Duodenal mucosa (tissue), 2 donors: ENCODE measurements at regions not wholly inside any gene's neighbourhood (a gene's known extent, or its start where the extent isn't known, plus 50 kb on each side); places are given as distances from the start of the nearest gene placed in this dataset.

Experiments
- H3K27ac ChIP-seq: one replicate; pipeline ENCODE4 v1.7.0; 2013; ENCODE audit warnings: low read depth, low read length
- H3K27me3 ChIP-seq, 2 donors: one replicate each; pipeline ENCODE4 v1.7.0; 2013; ENCODE audit warnings: low read length in 2 of 2, control low read depth in 1 of 2; ENCODE audit not compliant: insufficient read depth in 2 of 2, control insufficient read depth in 1 of 2
- H3K36me3 ChIP-seq, 2 donors: one replicate each; pipeline ENCODE4 v1.7.0; 2013; ENCODE audit warnings: low read length in 2 of 2, control low read depth in 1 of 2; ENCODE audit not compliant: insufficient read depth in 2 of 2, control insufficient read depth in 1 of 2
- H3K4me1 ChIP-seq, 2 donors: one replicate each; pipeline ENCODE4 v1.7.0; 2013; ENCODE audit warnings: low read length in 2 of 2, control low read depth in 1 of 2; ENCODE audit not compliant: insufficient read depth in 2 of 2, control insufficient read depth in 1 of 2
- H3K4me3 ChIP-seq, 2 donors: one replicate each; pipeline ENCODE4 v1.7.0; 2013; ENCODE audit warnings: low read length in 2 of 2, low read depth in 1 of 2
- H3K9ac ChIP-seq, 2 donors: one replicate each; pipeline ENCODE4 v1.7.0; 2013; ENCODE audit warnings: low read length in 2 of 2, low read depth in 1 of 2
- H3K9me3 ChIP-seq, 2 donors: one replicate each; pipeline ENCODE4 v1.7.0; 2013; ENCODE audit warnings: low read length in 2 of 2, control low read depth in 1 of 2; ENCODE audit not compliant: control insufficient read depth in 1 of 2

- Histone ChIP-seq H3K4me1 (no peaks in the 10 kb centered on the region), H3K27me3 (no peaks in the 10 kb centered on the region), H3K4me3 (no peak overlapping the region), H3K27ac (no peak overlapping the region), H3K9me3 (no peaks in the 10 kb centered on the region), H3K36me3 (no peaks in the 10 kb centered on the region), H3K9ac (no peak overlapping the region)
These were observed 91.9 kb upstream of the CDH4 start for GRCh38 chr20:61159957-61160686.

- Histone ChIP-seq H3K4me3 (no peak overlapping the region), H3K36me3 (no peaks in the 10 kb centered on the region), H3K9ac (no peak overlapping the region), H3K27ac (no peak overlapping the region), H3K4me1 (no peaks in the 10 kb centered on the region), H3K27me3 (no peaks in the 10 kb centered on the region), H3K9me3 (no peaks in the 10 kb centered on the region)
These were observed 90.2 kb upstream of the CDH4 start for GRCh38 chr20:61161726-61162390.

DNA sequence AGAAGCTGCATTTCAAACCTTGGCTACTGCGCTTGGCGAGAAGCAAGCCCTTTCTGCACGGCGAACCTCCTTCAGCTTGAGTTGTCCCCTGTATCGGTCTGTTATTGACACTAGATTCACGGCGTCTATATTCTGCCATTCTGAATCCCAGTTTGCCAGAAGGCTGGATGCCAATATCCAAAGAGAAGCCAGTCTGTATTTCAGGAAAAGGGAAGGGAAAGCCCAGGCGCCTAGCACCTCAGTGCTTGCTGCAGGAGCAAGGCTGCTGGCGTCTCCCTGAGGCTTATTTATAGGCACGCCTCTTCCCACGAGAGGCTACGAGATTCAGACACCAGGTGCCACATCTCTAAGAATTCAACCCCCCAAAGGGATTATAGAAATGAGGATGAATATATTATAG lies 89.6 kb upstream of the CDH4 start:
- Histone ChIP-seq H3K36me3 (no peaks in the 10 kb centered on the region), H3K27ac (no peak overlapping the region), H3K27me3 (no peaks in the 10 kb centered on the region), H3K4me1 (no peaks in the 10 kb centered on the region), H3K9ac (no peak overlapping the region), H3K9me3 (no peaks in the 10 kb centered on the region), H3K4me3 (no peak overlapping the region)

DNA sequence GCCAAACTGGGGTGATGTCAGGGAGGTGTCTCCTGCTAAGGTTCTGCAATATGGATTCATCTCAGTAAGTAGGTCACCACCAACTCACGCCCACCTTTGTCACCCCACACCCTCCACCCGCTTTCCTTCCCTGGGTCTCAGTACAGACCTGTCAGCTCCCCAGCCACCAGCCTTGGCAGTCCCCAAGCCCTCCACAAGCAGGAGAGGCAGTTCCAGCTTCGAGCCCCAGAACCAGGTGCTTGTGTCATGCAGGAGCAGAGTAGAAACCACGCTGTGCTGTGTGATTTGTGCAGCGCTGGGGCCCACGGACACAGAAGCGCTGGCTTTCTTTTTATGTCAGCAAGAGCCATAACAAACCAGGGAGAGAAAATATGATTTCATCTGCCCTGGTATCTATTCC lies 89.0 kb upstream of the CDH4 start:
- no peaks in the 10 kb centered on the region for H3K4me1 ChIP-seq
- H3K4me3 ChIP-seq: no peak overlapping the region
- no peak overlapping the region for H3K27ac ChIP-seq
- H3K36me3 ChIP-seq: no peaks in the 10 kb centered on the region
- no peaks in the 10 kb centered on the region for H3K27me3 ChIP-seq
- no peaks in the 10 kb centered on the region for H3K9me3 ChIP-seq
- H3K9ac ChIP-seq: no peak overlapping the region

- H3K4me3 ChIP-seq: no peak overlapping the region
- H3K9me3 ChIP-seq: no peaks in the 10 kb centered on the region
- H3K9ac ChIP-seq: no peak overlapping the region
- no peaks in the 10 kb centered on the region for H3K4me1 ChIP-seq
- H3K27me3 ChIP-seq: no peaks in the 10 kb centered on the region
- H3K36me3 ChIP-seq: no peaks in the 10 kb centered on the region
- no peak overlapping the region for H3K27ac ChIP-seq
These were observed 85.7 kb upstream of the CDH4 start for GRCh38 chr20:61166324-61166723.

DNA sequence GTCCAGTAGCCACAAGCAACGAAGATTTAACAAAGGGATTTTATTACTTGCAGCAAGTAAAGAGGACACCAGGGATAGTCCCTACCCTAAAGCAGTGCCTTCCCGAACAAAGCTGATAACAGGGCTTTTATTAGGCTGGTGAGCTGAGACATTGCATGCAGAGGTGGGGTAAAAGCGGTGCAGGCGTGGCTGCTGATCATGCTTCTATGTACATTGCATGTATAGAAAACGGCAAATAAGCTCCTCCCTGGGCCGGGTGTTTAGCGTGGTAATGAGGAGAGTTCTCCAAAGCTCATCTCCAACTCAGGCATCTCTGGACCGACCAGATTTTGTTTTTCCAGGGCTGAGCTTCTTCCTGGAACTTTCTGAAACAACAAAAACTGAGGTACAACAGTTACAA lies 83.5 kb upstream of the CDH4 start:
- Histone ChIP-seq H3K9ac (no peak overlapping the region), H3K4me3 (no peak overlapping the region), H3K27me3 (no peaks in the 10 kb centered on the region)

GRCh38 chr20:61169874-61170273 lies 82.2 kb upstream of the CDH4 start:
- H3K9me3 ChIP-seq: peaks cover 0 to 8% of the 10 kb centered on the region in 2 donors
- H3K27ac ChIP-seq: no peak overlapping the region
- H3K36me3 ChIP-seq: no peaks in the 10 kb centered on the region
- H3K4me3 ChIP-seq: no peak overlapping the region
- H3K27me3 ChIP-seq: no peaks in the 10 kb centered on the region
- H3K4me1 ChIP-seq: no peaks in the 10 kb centered on the region
- H3K9ac ChIP-seq: no peak overlapping the region

More for the DNA sequence above, 83.5 kb upstream of the CDH4 start:
- no peaks in the 10 kb centered on the region for H3K36me3 ChIP-seq
- peaks cover 0 to 7% of the 10 kb centered on the region in 2 donors for H3K9me3 ChIP-seq
- no peak overlapping the region for H3K27ac ChIP-seq
- H3K4me1 ChIP-seq: no peaks in the 10 kb centered on the region

DNA sequence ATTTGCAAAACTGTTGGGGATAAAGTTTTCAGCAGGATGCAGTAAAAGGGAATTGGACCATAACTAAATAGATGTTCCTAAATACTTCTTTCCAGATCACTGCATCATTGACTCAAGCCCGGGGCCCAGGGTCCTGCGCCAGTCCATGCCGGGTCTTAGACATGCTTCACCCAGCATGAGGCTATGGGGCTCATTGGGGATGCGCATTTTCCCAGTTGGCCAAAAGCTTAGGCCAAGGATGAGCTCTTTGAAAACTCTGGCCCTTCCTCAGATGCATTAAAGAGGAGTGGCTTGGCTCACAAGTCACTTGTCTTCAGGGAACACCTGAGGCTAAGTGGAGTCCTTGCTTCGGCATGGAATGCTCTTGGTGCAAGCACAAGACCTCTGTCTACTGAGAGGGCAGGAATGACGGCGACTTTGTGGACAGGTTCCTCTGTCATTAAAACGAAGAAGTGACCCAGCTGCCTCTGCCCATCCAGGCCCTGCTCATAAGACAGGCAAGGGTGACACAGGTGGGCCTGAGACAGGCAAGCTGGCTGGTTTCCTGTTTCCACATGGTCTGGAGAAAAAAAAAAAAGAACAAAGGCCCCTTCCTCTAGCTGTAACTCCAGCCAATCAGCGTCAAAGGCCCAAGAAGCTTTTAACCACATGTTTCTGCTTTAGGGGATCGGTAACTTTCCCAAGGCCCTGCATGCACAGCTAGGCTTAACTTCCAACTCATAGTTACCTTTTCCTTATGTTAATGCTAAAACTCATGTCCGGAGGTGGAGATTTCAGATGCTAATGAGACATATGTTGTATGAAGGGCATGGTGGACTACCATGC lies 81.4 kb upstream of the CDH4 start:
- Histone ChIP-seq H3K4me1 (no peaks in the 10 kb centered on the region), H3K27ac (no peak overlapping the region), H3K36me3 (no peaks in the 10 kb centered on the region), H3K9ac (no peak overlapping the region), H3K9me3 (peaks cover 0 to 16% of the 10 kb centered on the region in 2 donors), H3K27me3 (no peaks in the 10 kb centered on the region), H3K4me3 (no peak overlapping the region)

GRCh38 chr20:61173267-61173666 lies 78.8 kb upstream of the CDH4 start:
- Histone ChIP-seq H3K4me1 (no peaks in the 10 kb centered on the region), H3K27me3 (no peaks in the 10 kb centered on the region), H3K9me3 (peaks cover 0 to 16% of the 10 kb centered on the region in 2 donors), H3K36me3 (no peaks in the 10 kb centered on the region), H3K4me3 (no peak overlapping the region), H3K27ac (no peak overlapping the region), H3K9ac (no peak overlapping the region)
